PC-9 (cell line): ENCODE measurements at regions not wholly inside any gene's neighbourhood (a gene's known extent, or its start where the extent isn't known, plus 50 kb on each side); places are given as distances from the start of the nearest gene placed in this dataset.

Experiments
- BruUV-seq: library from RNA; stranded (reverse); fragments of 400-500 nt; replicated peaks from 2 replicates; lab custom pipeline; 2021; lab: Mats Ljungman, UMichigan
- CTCF ChIA-PET: fragments of 300-600 bp; sonication (Branson Sonifier 250); formaldehyde crosslinking; loops from one replicate; lab custom pipeline; 2022; ENCODE audit warnings: antibody characterized with exemption; lab: Charles Lee
- POLR2A ChIA-PET: fragments of 300-600 bp; sonication (Branson Sonifier 250); formaldehyde crosslinking; loops from one replicate; lab custom pipeline; 2022; ENCODE audit warnings: antibody characterized with exemption; ENCODE audit not compliant: unreplicated experiment; lab: Charles Lee
- DNase-seq, 2 experiments: peaks; one replicate each; pipeline versions ENCODE4 v3.0.0 to v3.0.0-alpha.2; 2015 to 2022; ENCODE audit warnings: mixed read lengths in 1 of 2
- H2AFZ ChIP-seq: fragments of 200-600 bp; sonication (generic); 2 replicates; pipeline ENCODE4 v1.8.1; 2017; ENCODE audit warnings: antibody characterized with exemption
- H3F3A ChIP-seq: fragments of 200-600 bp; sonication (generic); 2 replicates; pipeline ENCODE4 v1.8.1; 2017; ENCODE audit warnings: antibody characterized with exemption, mild to moderate bottlenecking, low read depth; ENCODE audit not compliant: insufficient read depth
- H3K27ac ChIP-seq: fragments of 200-600 bp; sonication (generic); 2 replicates; pipeline ENCODE4 v1.6.1; 2016; ENCODE audit warnings: mixed run types
- H3K27me3 ChIP-seq: fragments of 200-600 bp; sonication (generic); 2 replicates; pipeline ENCODE4 v1.6.1; 2016; ENCODE audit warnings: low read depth, mixed run types; ENCODE audit not compliant: insufficient read depth
- H3K36me3 ChIP-seq: fragments of 200-600 bp; sonication (generic); 2 replicates; pipeline ENCODE4 v1.6.1; 2016; ENCODE audit warnings: low read depth, mixed run types
- H3K4me1 ChIP-seq: fragments of 200-600 bp; sonication (generic); replicated peaks from 2 replicates; pipeline ENCODE4 v1.6.1; 2016; ENCODE audit warnings: mixed run types; ENCODE audit not compliant: insufficient read depth
- H3K4me2 ChIP-seq: fragments of 200-600 bp; sonication (generic); 2 replicates; pipeline ENCODE4 v1.6.1; 2017; ENCODE audit warnings: mixed run types
- H3K4me3 ChIP-seq: fragments of 200-600 bp; sonication (generic); 2 replicates; pipeline ENCODE4 v1.6.1; 2016; ENCODE audit warnings: mixed run types
- H3K79me2 ChIP-seq: fragments of 200-600 bp; sonication (generic); 2 replicates; pipeline ENCODE4 v1.6.1; 2017; ENCODE audit warnings: low read depth, mixed run types
- H3K9me2 ChIP-seq: fragments of 200-600 bp; sonication (generic); 2 replicates; pipeline ENCODE4 v1.8.1; 2017; ENCODE audit warnings: mild to moderate bottlenecking; ENCODE audit not compliant: insufficient read depth
- H3K9me3 ChIP-seq: fragments of 200-600 bp; sonication (generic); 2 replicates; pipeline ENCODE4 v1.8.1; 2016; ENCODE audit warnings: low read depth; ENCODE audit not compliant: insufficient read depth
- H4K20me1 ChIP-seq: fragments of 200-600 bp; sonication (generic); 2 replicates; pipeline ENCODE4 v1.8.1; 2017; ENCODE audit not compliant: insufficient read depth
- EZH2 ChIP-seq: fragments of 200-600 bp; sonication (generic); IDR thresholded peaks from 2 replicates; pipeline ENCODE4 v1.8.0; 2017; ENCODE audit warnings: antibody characterized with exemption, low read depth
- intact Hi-C: fragments of 100-400 bp; cut with micrococcal nuclease; formaldehyde crosslinking; loops from one replicate; pipeline ENCODE4 v1.10.0; 2022; ENCODE audit not compliant: unreplicated experiment
- TF ChIP-seq, protein P1 (sequence below): fragments of 200-600 bp; sonication (generic); conservative IDR thresholded peaks from 2 replicates; pipeline ENCODE4 v1.6.1; 2017; ENCODE audit warnings: mixed run types, antibody characterized with exemption, mild to moderate bottlenecking, moderate library complexity

GRCh38 chr2:67865917-67866316 is 196.9 kb downstream of the C1D start:
- Histone ChIP-seq H3K27me3 (no peaks in the 10 kb centered on the region), H3K9me2 (no peaks in the 10 kb centered on the region), H4K20me1 (no peaks in the 10 kb centered on the region), H3K9me3 (no peaks in the 10 kb centered on the region), H3K36me3 (no peaks in the 10 kb centered on the region), H3K79me2 (no peaks in the 10 kb centered on the region), H3F3A (no peaks in the 10 kb centered on the region), H3K27ac (no peak overlapping the region), H2AFZ (no peak overlapping the region), H3K4me2 (no peak overlapping the region), H3K4me3 (no peak overlapping the region), H3K4me1 (no peaks in the 10 kb centered on the region)
- intact Hi-C loops = no loop called here
- TF ChIP-seq EZH2 = no peak
- TF ChIP-seq, protein P1, sequence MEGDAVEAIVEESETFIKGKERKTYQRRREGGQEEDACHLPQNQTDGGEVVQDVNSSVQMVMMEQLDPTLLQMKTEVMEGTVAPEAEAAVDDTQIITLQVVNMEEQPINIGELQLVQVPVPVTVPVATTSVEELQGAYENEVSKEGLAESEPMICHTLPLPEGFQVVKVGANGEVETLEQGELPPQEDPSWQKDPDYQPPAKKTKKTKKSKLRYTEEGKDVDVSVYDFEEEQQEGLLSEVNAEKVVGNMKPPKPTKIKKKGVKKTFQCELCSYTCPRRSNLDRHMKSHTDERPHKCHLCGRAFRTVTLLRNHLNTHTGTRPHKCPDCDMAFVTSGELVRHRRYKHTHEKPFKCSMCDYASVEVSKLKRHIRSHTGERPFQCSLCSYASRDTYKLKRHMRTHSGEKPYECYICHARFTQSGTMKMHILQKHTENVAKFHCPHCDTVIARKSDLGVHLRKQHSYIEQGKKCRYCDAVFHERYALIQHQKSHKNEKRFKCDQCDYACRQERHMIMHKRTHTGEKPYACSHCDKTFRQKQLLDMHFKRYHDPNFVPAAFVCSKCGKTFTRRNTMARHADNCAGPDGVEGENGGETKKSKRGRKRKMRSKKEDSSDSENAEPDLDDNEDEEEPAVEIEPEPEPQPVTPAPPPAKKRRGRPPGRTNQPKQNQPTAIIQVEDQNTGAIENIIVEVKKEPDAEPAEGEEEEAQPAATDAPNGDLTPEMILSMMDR = no peak
- no peak for DNase-seq
- no TSS peak for BruUV-seq
- POLR2A ChIA-PET = no interaction called here
- CTCF ChIA-PET = no interaction called here

GRCh38 chr2:67867735-67868134 is 195.1 kb downstream of the C1D start:
- no peaks in the 10 kb centered on the region for H4K20me1 ChIP-seq
- H3K9me2 ChIP-seq = no peaks in the 10 kb centered on the region
- no peak overlapping the region for H3K27ac ChIP-seq
- DNase-seq = no peak
- no peaks in the 10 kb centered on the region for H3K4me1 ChIP-seq
- no peaks in the 10 kb centered on the region for H3K27me3 ChIP-seq
- TF ChIP-seq, protein P1 = no peak
- no peak for TF ChIP-seq EZH2
- ChIA-PET POLR2A (no interaction called here), CTCF (interaction anchor here (0.8 kb wide), 1 partner anchor 599 kb away, joined by 4 read pairs; no protein-coding TSS in a partner anchor)
- H3F3A ChIP-seq = no peaks in the 10 kb centered on the region
- no peaks in the 10 kb centered on the region for H3K9me3 ChIP-seq
- H3K36me3 ChIP-seq = no peaks in the 10 kb centered on the region
- intact Hi-C loops = no loop called here
- H3K79me2 ChIP-seq = no peaks in the 10 kb centered on the region
- H2AFZ ChIP-seq = no peak overlapping the region
- H3K4me3 ChIP-seq = no peak overlapping the region
- no TSS peak for BruUV-seq
- no peak overlapping the region for H3K4me2 ChIP-seq

GRCh38 chr2:67871686-67872412 is 191.0 kb downstream of the C1D start:
- Histone ChIP-seq H3K27me3 (no peaks in the 10 kb centered on the region), H3K4me2 (no peak overlapping the region), H4K20me1 (no peaks in the 10 kb centered on the region), H3K4me1 (no peaks in the 10 kb centered on the region), H3K9me2 (no peaks in the 10 kb centered on the region), H3K4me3 (no peak overlapping the region), H3K36me3 (no peaks in the 10 kb centered on the region), H2AFZ (no peak overlapping the region; the same call in 1 of the 2 replicates), H3K27ac (no peak overlapping the region), H3K79me2 (no peaks in the 10 kb centered on the region), H3K9me3 (no peaks in the 10 kb centered on the region), H3F3A (no peaks in the 10 kb centered on the region)
- POLR2A ChIA-PET = no interaction called here
- no TSS peak for BruUV-seq
- no peak for TF ChIP-seq EZH2
- TF ChIP-seq, protein P1 = no peak
- DNase-seq = peak in 1 of 2 experiments; percentile 32
- intact Hi-C loops = no loop called here
- CTCF ChIA-PET = no interaction called here
